GM19468 (cell line): ENCODE measurements at regions not wholly inside any gene's neighbourhood (a gene's known extent, or its start where the extent isn't known, plus 50 kb on each side); places are given as distances from the start of the nearest gene placed in this dataset.

Source experiments
- ATAC-seq: cut with Tn5 transposase; IDR thresholded peaks from one replicate; pipeline ENCODE4 v1.9.1; 2021; ENCODE audit warnings: mild to moderate bottlenecking, moderate library complexity, moderate number of reproducible peaks; ENCODE audit not compliant: unreplicated experiment; ENCODE audit errors: extremely low read depth

DNA sequence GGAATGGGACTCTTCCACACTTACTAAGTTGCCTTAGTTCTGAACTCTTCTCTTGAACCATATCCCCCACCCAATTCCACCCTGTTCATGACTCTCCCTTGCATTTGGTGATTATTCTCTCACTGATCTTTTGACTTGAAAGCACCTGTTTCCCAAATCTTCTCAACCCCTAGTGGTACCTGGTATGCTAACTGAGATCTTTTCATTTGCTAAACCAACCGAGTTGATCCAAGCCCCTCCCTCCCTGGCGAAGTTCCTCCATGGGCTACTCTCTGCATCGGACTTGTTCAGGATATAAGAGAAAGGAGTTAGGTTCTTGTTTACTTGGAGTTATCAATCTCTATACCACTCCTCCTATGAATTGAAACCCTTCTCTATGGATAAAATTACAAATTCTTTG lies 593.5 kb downstream of the BCL11A start:
- ATAC-seq, result no peak

DNA sequence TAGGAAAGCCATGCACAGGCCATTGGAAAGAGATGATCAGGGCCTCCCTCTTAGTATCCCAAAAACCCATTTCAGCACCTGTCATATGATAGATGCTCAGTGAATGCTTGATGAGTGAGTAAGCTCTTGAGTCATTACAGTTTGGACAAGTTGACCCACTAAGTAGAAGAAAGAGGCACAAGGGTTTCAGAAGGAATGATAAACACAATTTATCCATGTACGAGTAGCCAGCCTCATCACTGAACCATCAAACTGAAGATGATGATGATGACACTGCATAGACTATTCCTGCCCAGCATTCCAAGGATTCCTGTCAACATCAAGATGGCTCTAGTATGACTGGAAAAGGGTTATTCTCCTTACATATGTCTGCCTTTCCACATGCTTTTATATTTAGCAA lies 596.0 kb downstream of the BCL11A start:
- ATAC-seq, result no peak

DNA sequence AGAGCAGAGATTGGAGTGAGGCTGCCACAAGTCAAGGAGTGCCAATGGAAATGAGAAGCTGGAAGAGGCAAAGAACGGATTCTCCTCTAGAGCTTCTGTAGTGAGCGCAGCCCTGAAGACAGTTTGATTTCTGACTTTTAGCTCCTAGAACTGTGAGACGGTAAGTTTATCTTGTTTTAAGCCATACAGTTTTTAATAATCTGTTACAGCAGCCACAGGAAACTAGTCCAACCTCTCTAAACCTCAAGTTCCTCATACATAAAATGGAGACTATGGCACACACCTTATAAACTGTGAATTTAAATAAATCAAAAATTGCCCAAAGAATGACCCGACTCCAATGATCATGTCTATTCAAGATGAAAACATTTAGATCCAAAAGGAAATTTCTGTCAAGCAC lies 596.5 kb downstream of the BCL11A start:
- no peak for ATAC-seq

DNA sequence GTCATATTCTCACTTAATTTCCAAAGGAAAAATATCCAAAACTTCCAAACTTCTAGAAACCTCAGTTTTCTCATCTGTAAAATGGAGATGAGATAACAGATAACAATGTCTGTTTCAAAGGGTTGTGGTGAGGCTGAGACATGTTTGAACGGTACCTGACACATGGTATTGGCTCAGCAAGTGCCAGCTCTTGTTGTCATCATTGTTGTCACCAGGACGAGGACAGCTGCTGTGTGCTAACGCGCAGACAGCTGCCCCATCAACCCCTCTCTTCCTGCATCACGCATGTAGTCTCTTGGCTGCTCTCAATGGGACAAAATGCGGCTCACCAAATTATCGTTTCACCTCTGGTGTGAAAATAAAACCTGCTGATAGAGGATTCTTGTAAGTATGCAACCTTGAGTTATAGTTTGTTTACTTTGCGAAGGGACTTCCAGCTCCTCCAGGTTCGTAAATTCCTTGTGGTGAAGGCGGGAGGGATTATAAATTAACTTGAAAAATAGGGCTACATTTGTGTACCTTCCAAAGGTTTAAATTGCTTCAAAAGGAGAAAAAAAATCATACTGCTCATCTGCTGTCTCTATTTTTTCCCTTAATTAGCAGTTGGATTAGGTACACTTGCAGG lies 605.4 kb downstream of the BCL11A start:
- ATAC-seq, result no peak

DNA sequence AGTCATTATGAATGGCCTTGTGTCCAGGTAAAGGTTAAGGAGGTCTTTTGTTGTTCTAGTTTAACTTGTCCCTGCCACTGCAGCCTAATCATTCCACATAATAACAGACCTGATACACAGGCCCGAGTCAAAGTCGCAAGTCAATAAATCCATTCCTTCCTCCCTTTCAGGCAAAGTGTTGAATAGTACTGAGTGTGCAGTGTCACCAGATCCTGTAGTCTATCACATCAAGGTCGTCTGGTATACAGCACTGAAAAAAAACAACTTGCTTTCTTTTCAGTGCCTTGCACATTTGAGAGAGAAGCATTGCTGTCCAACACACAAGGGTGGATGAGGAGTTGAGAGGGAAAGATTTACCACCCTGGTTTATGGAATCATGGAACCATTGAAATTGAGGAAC lies 606.2 kb downstream of the BCL11A start:
- no peak for ATAC-seq

DNA sequence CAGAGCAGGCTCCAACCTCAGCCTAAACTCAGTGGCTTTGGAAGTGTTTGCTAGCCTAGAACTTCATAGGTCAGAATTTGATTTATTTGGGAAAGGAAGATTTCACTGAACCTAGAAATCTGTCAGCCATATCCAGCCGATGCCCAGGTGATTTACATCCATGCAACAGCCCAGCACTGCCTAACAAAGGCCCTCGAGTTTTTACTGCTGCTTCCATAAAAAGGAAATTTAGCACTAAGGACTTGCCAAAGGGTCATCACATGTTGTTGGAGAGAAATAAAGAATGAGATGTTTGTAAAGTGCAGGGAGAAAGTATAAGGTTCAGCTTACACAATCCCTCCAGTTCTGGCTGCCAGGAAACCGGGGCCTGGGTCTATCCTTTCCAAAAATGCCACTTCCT lies 614.2 kb downstream of the BCL11A start:
- ATAC-seq, result no peak

DNA sequence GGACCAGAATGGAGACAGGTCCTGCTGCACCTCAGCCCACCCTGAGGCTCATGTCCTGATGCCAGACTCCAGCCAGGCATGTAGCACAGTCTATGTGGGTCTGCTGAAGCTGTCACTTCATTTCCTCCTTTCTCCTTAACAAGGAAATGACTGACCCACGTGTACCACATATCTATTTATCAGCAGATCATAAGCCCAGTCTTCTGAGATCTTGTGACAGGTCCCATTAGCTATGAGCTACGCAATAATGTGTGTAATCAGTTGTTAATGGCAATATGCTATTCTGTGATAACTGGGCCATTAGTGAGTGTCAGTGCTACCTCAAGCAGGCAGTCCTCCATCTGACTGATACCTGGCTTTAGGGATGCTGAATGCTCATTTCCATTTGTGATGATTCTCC lies 615.3 kb downstream of the BCL11A start:
- ATAC-seq, result no peak

DNA sequence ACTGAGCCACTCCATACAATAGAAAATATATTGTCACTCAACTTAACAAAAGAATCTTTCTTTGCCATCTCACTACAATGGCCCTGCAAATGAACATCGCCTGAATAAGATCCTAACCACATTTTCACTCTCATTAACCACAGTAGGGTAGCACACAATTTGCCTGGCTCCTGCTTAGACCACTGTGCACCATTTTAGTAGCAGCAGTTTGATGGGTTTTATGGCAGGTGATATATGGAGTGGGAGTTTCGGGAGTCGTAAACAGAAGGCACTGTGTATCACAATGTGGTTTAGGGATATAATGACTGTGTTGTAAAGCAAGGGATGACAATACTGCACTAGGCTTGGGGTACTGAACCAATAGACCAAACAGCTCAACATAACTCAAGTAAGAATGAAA lies 617.4 kb downstream of the BCL11A start:
- no peak for ATAC-seq

DNA sequence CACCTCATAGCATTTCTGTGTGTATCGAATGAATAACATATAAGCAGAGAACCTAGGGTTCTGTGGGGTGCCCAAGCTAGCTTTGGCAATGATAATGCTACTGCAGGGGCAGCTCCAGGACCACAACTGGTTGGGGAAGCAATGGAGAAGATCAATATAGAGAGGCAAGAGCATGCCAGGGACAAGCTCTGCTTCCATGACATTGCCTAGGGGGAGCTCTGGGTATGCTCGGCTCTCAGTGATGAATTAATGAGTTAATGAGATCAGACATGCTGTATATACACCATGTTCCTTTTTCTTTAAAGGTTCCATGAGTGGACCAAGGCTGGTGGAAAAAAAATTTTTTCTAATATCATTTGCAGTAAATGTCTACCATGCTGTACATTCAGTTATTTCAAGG lies 618.4 kb downstream of the BCL11A start:
- ATAC-seq, result no peak

DNA sequence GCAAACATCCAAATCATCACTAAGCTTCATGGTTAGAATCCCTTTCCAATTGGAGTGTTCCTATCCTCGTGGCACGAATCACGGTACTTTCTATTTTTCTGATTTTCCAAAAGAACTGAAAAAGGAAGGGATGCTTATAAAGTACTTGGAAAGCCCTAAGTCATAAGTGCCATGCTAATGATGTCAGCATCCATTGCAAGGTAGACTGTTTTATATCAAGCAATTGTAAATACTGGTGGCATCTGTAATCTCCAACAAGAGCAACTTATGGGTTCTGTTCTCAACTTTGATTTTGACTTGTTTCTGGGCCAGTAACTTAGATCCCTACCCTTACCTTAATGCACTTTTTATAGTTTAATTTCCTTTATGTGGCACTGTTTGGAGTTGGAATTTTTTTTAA lies 619.5 kb downstream of the BCL11A start:
- no peak for ATAC-seq

DNA sequence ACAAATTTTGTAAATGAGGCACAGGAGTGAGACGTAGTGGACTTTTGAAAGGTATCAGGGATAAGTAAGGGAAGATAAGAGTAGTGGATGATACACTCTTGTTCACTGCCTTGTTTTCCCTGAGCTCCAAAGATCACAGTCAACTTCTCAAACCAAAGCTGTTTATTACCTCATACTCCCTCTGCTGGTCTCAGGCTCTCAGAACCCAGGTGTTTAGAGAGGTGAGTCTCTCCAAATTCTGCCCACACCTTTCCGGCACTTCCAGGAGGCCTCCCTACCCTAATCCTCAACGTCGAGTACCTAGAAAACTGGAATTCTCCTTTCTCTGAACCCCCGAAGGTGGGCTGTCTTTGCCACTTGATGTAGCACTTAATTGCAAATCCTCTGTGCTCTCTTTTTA lies 621.1 kb downstream of the BCL11A start:
- ATAC-seq, result no peak

DNA sequence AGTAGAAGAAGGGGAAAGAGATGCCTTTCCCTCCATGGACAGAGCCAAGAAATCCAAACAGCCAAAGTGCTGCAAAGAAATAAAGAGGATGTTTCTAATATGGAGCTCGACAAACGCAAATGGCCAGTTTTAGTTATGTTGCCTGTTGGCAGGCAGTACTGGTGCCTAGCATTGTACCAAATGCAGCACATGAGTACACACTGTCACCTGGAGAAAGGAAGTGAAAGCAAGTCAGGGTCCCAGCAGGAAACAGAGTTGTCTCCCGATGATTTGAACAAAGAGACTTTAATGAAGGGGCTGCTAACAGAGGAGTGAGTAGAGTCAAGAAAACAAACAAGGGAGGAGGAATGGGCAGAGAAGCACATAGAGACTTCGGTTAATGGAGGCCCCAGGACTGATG lies 623.0 kb downstream of the BCL11A start:
- no peak for ATAC-seq

DNA sequence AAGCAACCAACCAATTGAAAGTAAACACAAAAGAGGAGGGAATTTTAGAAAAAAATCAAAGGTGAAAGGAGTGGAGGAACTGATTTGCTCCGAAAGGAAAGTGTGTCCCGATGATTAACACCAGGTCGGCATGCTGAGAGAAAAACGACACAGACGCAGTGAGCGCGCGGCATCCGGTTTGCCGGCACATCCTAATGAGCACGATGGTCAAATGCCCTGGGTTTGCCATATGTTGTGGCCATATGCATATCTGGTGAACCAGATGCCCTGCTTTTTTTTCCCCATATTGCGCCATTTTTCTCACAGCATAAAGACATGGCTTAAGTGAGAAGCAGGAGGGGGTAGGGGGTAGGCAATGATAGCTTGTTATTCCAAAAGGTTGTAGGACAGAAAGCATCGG lies 626.7 kb downstream of the BCL11A start:
- ATAC-seq, result no peak

DNA sequence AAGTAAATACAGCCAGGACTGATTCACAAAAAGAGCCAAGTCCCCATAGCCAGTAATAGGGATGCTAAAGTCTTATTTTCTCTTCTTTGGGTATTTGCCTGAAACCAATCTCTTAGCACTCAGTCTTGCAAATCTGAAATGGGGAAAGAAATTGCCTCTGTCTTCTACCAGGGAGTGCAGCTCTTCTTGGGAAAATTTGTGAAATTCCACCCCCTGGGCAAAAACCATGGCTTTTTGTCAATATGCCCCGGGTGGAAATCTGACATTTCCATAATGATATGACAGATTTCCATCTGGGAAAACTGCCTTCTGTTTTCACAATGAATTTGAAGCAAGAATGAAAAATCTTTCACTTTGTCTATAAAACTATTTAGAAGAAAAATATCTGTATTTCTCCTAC lies 628.1 kb downstream of the BCL11A start:
- ATAC-seq, result no peak

DNA sequence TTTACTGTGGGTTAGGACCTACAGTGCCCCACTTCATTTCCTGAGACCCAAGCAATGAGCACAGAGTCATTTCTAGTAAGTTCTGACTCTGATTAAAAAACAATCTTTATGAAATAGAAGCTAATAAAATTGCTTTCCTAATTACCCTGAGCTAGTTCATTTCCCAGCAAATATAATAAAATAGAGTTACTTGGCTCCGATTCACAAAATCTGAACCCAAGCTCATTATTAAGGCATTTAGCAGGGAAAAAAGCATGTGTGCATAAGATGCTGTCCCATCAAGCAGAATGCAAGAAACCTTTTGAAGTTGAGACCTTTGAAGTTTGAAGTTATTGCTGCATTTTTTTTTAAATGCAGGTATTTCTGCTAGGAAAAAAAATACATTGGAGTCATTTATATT lies 629.1 kb downstream of the BCL11A start:
- ATAC-seq, result no peak

DNA sequence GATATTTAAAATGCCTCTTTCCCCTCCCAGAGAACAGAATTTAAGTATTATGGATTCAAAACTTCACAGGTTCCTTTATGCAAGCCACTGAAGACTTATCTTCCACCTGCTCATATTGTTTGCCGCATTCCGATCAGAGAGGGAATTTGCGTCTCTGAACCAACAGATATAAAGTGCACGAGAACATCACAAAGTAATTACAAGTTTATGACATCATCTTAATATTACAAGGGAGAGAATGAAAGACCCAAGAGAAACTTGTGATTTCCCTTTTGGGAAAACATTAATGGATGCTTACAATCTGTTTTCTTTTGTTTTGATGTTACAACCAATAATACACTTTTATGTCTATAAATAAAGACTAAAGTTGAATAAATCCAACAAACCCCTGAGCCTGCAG lies 631.0 kb downstream of the BCL11A start:
- ATAC-seq, result no peak

DNA sequence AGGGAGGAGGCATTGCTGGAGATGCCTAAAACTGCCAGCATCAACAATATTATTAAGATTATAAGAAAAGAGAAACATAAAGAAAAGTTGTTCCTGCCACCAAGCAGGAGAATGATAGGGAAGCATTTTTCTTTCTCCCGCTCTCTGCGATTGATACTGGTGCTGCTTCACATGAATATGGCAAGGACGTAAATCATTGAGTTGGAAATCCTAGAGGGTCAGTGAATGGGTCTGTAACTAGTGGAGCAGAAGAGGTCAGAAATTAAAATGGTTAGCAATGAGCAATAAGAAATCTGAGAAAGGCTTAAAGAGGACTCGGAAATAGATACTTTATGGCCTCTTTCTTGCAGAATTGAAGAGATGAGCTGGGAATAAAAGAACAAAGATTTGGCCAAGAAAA lies 631.7 kb downstream of the BCL11A start:
- no peak for ATAC-seq

DNA sequence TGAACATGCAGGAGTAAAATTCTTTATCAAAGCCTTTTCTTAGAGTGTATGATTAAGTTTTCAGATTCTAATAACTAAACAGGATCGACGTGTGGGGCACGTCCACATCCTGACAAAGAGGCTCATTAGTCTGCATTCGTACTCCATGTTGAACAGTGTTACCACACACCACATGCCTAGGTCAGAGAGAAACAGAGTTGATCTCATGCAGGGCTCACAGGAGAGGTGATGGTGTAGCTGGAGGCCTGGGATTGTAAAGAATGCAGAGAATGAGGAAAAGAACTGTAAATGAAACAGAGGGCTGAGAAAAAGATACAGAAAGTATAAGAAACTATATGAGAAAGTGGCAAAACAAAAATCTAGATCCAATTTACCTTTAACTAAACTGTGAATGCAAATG lies 632.5 kb downstream of the BCL11A start:
- ATAC-seq, result no peak

DNA sequence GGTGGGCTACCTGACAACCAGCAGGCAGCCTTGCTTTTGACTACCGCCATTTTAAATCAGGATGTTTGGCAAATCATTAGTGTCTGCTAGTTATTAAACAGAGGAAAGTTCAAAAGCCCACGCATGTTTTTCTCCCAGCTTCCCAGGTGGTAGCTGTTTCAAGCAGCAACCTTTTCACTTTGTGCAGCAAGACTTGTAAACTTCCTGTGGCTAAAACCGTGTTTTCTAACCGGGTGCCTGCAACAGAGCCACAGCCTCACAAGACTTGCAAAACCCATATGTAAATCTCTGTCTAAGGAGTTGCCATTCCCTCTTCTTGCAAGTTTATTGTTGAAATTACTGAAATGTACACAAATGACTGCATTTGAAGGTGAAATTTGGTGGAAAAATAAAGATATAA lies 633.1 kb downstream of the BCL11A start:
- no peak for ATAC-seq

DNA sequence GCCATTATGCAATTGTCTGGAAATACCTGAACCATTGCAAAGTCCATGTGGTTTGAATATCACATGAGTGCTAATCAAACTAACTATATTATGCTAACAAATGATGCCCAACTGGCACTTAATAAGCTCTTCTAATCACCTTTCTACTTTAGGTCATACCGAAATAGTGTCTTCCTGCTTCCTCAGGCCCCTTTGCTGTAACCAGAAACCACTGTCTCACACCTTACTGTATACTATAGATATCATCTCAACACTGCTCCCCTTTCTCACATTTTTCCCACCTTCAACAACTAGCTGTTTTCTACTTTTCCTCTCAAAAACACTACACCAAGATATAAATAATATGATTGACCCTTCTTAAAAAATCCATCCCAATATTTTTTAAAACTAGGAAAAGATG lies 633.9 kb downstream of the BCL11A start:
- ATAC-seq, result no peak

DNA sequence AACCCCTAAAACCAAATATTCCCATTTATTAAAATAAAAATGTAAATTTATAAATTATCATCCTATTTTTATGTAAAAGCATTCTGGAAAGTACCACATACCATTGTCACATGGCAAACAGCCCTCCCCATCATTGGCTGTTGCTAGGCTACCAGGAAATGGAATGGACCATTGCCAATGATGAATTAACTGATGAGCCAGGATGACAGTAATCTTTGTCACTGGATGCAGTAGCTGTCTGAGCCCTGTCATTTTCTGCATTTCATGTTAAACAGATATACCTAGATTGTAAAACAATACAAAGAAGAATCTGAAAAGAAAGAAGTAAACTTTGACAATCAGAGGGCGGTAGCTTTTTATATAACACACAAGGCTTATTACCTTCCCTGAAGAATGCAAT lies 641.4 kb downstream of the BCL11A start:
- ATAC-seq, result no peak

DNA sequence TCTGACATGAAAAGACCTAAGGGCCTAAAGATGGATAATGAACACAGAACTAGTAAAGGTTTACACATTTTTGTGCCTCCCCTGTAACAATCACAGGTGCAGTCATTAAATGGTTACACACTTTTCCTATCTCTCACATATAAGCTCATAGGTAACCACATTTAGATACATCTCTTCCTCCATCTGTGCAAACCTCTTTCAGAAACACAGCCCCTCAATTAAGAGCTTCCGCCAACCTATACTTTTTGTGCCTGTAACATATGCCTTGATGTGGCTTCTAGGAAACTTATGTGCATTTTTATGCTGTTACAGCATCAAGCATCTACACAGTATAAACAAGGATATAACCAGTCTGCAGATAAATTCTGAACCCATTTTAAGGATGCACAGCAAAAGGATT lies 643.3 kb downstream of the BCL11A start:
- no peak for ATAC-seq

DNA sequence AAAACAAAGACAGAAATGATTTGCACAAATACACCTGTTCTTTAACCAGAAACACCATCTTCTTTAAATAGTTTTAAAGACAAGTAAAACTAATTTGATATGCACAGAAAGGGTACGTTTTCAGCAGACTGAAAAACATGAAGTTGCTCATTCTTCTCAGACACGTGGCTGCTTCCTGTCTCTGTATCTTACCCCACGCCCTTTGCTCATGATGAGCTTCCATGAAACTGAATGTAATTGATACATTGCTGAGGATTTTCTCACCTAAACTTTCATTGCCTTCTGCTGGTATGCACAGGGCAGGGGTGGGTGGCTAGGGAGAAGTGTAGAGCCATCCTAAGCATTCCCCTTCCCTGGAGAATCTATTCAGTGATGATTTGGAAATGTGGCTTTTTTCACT lies 644.3 kb downstream of the BCL11A start:
- ATAC-seq, result no peak
